CD14-positive monocyte (primary cell): ENCODE measurements at regions not wholly inside any gene's neighbourhood (a gene's known extent, or its start where the extent isn't known, plus 50 kb on each side); places are given as distances from the start of the nearest gene placed in this dataset.

Source experiments
- DNase-seq, 3 donors: peaks; one replicate each; pipeline ENCODE4 v3.0.0-alpha.2; 2011 to 2022
- H2AFZ ChIP-seq: 2 replicates; pipeline ENCODE4 v1.6.0; 2012; ENCODE audit warnings: mild to moderate bottlenecking, low read depth, low read length, inconsistent platforms; ENCODE audit not compliant: insufficient read depth, poor library complexity, severe bottlenecking
- H3K27ac ChIP-seq, 2 donors: 1 replicate in 1 of 2; 2 replicates in 1 of 2; pipeline ENCODE4 v1.5.1; 2012 to 2013; ENCODE audit warnings: low read length in 2 of 2, control low read depth in 1 of 2, inconsistent platforms in 1 of 2, low read depth in 1 of 2, mild to moderate bottlenecking in 1 of 2
- H3K27me3 ChIP-seq, 2 donors: one replicate each; pipeline versions ENCODE4 v1.6.0 to v1.6.1; 2011 to 2013; ENCODE audit warnings: low read length in 2 of 2; ENCODE audit not compliant: control insufficient read depth in 2 of 2, insufficient read depth in 2 of 2
- H3K36me3 ChIP-seq, 2 donors: replicated peaks in 1 of 2; 1 replicate in 1 of 2; 2 replicates in 1 of 2; pipeline versions ENCODE4 v1.5.1 to v1.6.1; 2012 to 2013; ENCODE audit warnings: low read length in 2 of 2, control low read depth in 1 of 2, inconsistent platforms in 1 of 2, mild to moderate bottlenecking in 1 of 2; ENCODE audit not compliant: insufficient read depth in 2 of 2, control insufficient read depth in 1 of 2
- H3K4me1 ChIP-seq, 2 donors: 1 replicate in 1 of 2; 2 replicates in 1 of 2; pipeline versions ENCODE4 v1.5.1 to v1.6.1; 2012 to 2013; ENCODE audit warnings: low read length in 2 of 2, control low read depth in 1 of 2, inconsistent platforms in 1 of 2, mild to moderate bottlenecking in 1 of 2, moderate library complexity in 1 of 2; ENCODE audit not compliant: insufficient read depth in 2 of 2, control insufficient read depth in 1 of 2
- H3K4me2 ChIP-seq: replicated peaks from 2 replicates; pipeline ENCODE3; 2012; ENCODE audit warnings: low read length, moderate library complexity, mild to moderate bottlenecking; ENCODE audit not compliant: poor library complexity, severe bottlenecking; ENCODE audit errors: extremely low read depth
- H3K4me3 ChIP-seq, 3 experiments: fragments of 200-600 bp in 1 of 3; sonication (generic) in 1 of 3; replicated peaks in 1 of 3; 1 replicate in 2 of 3; 2 replicates in 1 of 3; pipeline ENCODE4 v1.5.1; 2011 to 2013; ENCODE audit warnings: low read length in 3 of 3, mild to moderate bottlenecking in 3 of 3, control low read depth in 2 of 3, low read depth in 2 of 3, inconsistent platforms in 1 of 3, moderate library complexity in 1 of 3
- H3K79me2 ChIP-seq: 2 replicates; pipeline ENCODE4 v1.6.0; 2012; ENCODE audit warnings: mild to moderate bottlenecking, control low read depth, inconsistent platforms, low read length, moderate library complexity; ENCODE audit not compliant: insufficient read depth
- H3K9ac ChIP-seq: 2 replicates; pipeline ENCODE4 v1.6.0; 2017; ENCODE audit warnings: low read length, mild to moderate bottlenecking; ENCODE audit not compliant: insufficient read depth, poor library complexity, severe bottlenecking
- H3K9me3 ChIP-seq, 2 donors: replicated peaks in 1 of 2; 1 replicate in 1 of 2; 2 replicates in 1 of 2; pipeline versions ENCODE4 v1.5.1 to v1.6.1; 2012 to 2013; ENCODE audit warnings: low read length in 2 of 2, control low read depth in 1 of 2; ENCODE audit not compliant: control insufficient read depth in 1 of 2, insufficient read depth in 1 of 2
- H4K20me1 ChIP-seq: 2 replicates; pipeline ENCODE4 v1.6.0; 2012; ENCODE audit warnings: mild to moderate bottlenecking, low read length, control low read depth, moderate library complexity; ENCODE audit not compliant: insufficient read depth
- H3K27ac Mint-ChIP-seq, 7 donors: one replicate each; pipeline ENCODE4 v1.8.0; 2020; ENCODE audit warnings: mild to moderate bottlenecking in 7 of 7, mixed read lengths in 7 of 7, moderate library complexity in 6 of 7, inconsistent platforms in 2 of 7
- H3K27me3 Mint-ChIP-seq, 3 donors: one replicate each; pipeline ENCODE4 v1.8.0; 2021 to 2022; ENCODE audit warnings: low read depth in 3 of 3, mild to moderate bottlenecking in 3 of 3, mixed read lengths in 3 of 3, moderate library complexity in 3 of 3, inconsistent platforms in 1 of 3
- H3K36me3 Mint-ChIP-seq, 2 donors: one replicate each; pipeline ENCODE4 v1.8.0; 2020; ENCODE audit warnings: mixed read lengths in 2 of 2, inconsistent platforms in 1 of 2, mild to moderate bottlenecking in 1 of 2
- H3K4me1 Mint-ChIP-seq: one replicate; pipeline ENCODE4 v1.8.0; 2020; ENCODE audit warnings: mild to moderate bottlenecking, mixed read lengths
- H3K4me3 Mint-ChIP-seq, 2 donors: one replicate each; pipeline ENCODE4 v1.8.0; 2020; ENCODE audit warnings: mild to moderate bottlenecking in 2 of 2, mixed read lengths in 2 of 2, moderate library complexity in 1 of 2
- H3K9me3 Mint-ChIP-seq, 7 donors: one replicate each; pipeline ENCODE4 v1.8.0; 2020 to 2022; ENCODE audit warnings: mixed read lengths in 7 of 7, mild to moderate bottlenecking in 6 of 7, moderate library complexity in 6 of 7, inconsistent platforms in 2 of 7
- WGBS: methylation state at CpG from one replicate; pipeline ENCODE4 v1.1.5; 2013; ENCODE audit warnings: missing lambda C conversion rate; ENCODE audit not compliant: insufficient coverage; 5-methylcytosine and 5-hydroxymethylcytosine counted together
- intact Hi-C, 2 donors: fragments of 100-400 bp; cut with micrococcal nuclease; formaldehyde crosslinking; loops; one replicate each; pipeline versions ENCODE4 v1.15.0 to v1.15.1; 2023
- TF ChIP-seq, protein P1 (sequence below): fragments of 200-600 bp; IDR thresholded peaks from one replicate; pipeline ENCODE4 v1.8.0; 2022; ENCODE audit warnings: antibody characterized with exemption, mild to moderate bottlenecking

DNA sequence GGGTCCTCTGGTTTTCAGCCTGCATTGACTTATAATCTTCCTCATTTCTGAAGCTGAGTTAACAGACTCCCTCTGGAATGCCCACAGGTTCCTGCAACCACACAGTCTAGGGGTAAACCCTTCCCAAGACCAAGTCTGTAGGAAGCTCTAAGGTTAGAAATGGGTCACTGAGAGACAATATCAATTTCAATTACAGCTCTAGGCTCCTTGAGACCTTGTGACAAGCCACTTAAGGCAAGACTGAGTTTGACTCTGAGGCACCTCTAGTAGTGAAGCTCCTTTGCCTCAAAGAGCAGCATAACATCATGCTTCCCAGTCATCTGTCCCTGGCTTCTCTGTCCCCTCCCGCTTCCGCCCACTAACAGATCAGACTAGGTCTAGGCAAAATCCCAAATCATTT, 333.2 kb upstream of the JARID2 start:
- peaks cover 46 to 56% of the 10 kb centered on the region in 2 donors for H3K4me1 ChIP-seq
- no peaks in the 10 kb centered on the region for H3K79me2 ChIP-seq
- no peak overlapping the region for H3K4me2 ChIP-seq
- H3K27me3 ChIP-seq = no peaks in the 10 kb centered on the region
- no peak overlapping the region for H3K9ac ChIP-seq
- intact Hi-C loops = loop anchor here in 1 of 2 donors (5.0 kb wide), 1 partner anchor 35 kb away; no protein-coding TSS in a partner anchor
- no peaks in the 10 kb centered on the region for H4K20me1 ChIP-seq
- Mint-ChIP-seq H3K27me3 (peaks cover 0 to 3% (median 0%) of the 10 kb centered on the region in 3 donors), H3K9me3 (peaks cover 0 to 11% (median 7%) of the 10 kb centered on the region in 7 donors), H3K27ac (peak overlapping the region; percentile 75 to 99 (median 97)), H3K36me3 (peaks cover 7% of the 10 kb centered on the region in 2 donors), H3K4me1 (peaks cover 53% of the 10 kb centered on the region), H3K4me3 (no peak overlapping the region)
- peak overlapping the region in 1 of 3 experiments; percentile 16 for H3K4me3 ChIP-seq
- WGBS = 89% methylated on average over 2 of the region's 2 CpGs
- H3K9me3 ChIP-seq = no peaks in the 10 kb centered on the region
- no peak overlapping the region for H2AFZ ChIP-seq
- no peak for DNase-seq
- TF ChIP-seq, protein P1, sequence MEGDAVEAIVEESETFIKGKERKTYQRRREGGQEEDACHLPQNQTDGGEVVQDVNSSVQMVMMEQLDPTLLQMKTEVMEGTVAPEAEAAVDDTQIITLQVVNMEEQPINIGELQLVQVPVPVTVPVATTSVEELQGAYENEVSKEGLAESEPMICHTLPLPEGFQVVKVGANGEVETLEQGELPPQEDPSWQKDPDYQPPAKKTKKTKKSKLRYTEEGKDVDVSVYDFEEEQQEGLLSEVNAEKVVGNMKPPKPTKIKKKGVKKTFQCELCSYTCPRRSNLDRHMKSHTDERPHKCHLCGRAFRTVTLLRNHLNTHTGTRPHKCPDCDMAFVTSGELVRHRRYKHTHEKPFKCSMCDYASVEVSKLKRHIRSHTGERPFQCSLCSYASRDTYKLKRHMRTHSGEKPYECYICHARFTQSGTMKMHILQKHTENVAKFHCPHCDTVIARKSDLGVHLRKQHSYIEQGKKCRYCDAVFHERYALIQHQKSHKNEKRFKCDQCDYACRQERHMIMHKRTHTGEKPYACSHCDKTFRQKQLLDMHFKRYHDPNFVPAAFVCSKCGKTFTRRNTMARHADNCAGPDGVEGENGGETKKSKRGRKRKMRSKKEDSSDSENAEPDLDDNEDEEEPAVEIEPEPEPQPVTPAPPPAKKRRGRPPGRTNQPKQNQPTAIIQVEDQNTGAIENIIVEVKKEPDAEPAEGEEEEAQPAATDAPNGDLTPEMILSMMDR = no peak
- peak overlapping the region; percentile 86 to 98 for H3K27ac ChIP-seq
- H3K36me3 ChIP-seq = no peaks in the 10 kb centered on the region

DNA sequence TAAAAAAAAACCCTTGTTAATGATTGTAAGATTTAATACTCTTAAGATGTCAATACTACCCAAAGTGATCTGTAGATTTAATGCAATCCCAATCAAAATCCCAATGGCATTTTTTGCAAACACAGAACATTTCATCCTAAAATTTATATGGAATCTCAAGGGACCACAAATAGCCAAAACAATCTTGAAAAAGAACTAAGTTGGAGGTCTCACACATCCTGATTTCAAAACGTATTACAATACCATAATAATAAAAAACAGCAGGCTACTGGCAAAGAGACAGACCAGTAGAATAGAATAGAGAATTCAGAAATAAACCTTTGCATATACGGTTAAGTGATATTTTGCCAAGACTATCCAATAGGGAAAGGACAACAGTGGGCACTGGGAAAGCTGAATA, 331.9 kb upstream of the JARID2 start:
- Histone ChIP-seq H3K4me1 (peaks cover 58 to 67% of the 10 kb centered on the region in 2 donors), H3K27me3 (no peaks in the 10 kb centered on the region), H2AFZ (no peak overlapping the region), H3K36me3 (no peaks in the 10 kb centered on the region), H4K20me1 (no peaks in the 10 kb centered on the region), H3K4me3 (no peak overlapping the region), H3K27ac (no peak overlapping the region), H3K9ac (no peak overlapping the region), H3K4me2 (no peak overlapping the region), H3K79me2 (no peaks in the 10 kb centered on the region), H3K9me3 (no peaks in the 10 kb centered on the region)
- TF ChIP-seq, protein P1 = no peak
- Mint-ChIP-seq H3K9me3 (peaks cover 0 to 11% (median 7%) of the 10 kb centered on the region in 7 donors), H3K4me1 (peaks cover 63% of the 10 kb centered on the region), H3K36me3 (peaks cover 7% of the 10 kb centered on the region in 2 donors), H3K4me3 (no peak overlapping the region), H3K27ac (no peak overlapping the region), H3K27me3 (peaks cover 0 to 3% (median 2%) of the 10 kb centered on the region in 3 donors)
- intact Hi-C loops = loop anchor here in 1 of 2 donors (5.0 kb wide), 1 partner anchor 37 kb away; no protein-coding TSS in a partner anchor
- WGBS = no CpG with 5 or more reads among the region's 2 CpGs
- no peak for DNase-seq
